HCT116 (cell line): ENCODE measurements at regions not wholly inside any gene's neighbourhood (a gene's known extent, or its start where the extent isn't known, plus 50 kb on each side); places are given as distances from the start of the nearest gene placed in this dataset.

Source experiments
- ATAC-seq: fragments of 200-7000 bp; cut with Tn5 transposase; 2 replicates; pipeline ENCODE4 v1.9.1; 2020; ENCODE audit warnings: mild to moderate bottlenecking, moderate library complexity
- BruUV-seq: library from RNA; stranded (reverse); fragments of 400-500 nt; replicated peaks from 2 replicates; lab custom pipeline; 2021; lab: Mats Ljungman, UMichigan
- CTCF ChIA-PET: fragments of 300-600 bp; sonication (Branson Sonifier 250); formaldehyde crosslinking; loops from one replicate; lab custom pipeline; 2021; ENCODE audit warnings: antibody characterized with exemption; lab: Charles Lee
- POLR2A ChIA-PET: fragments of 300-600, 350-600 bp; sonication (Branson Sonifier 250); formaldehyde crosslinking; loops from one replicate; lab custom pipeline; 2021; ENCODE audit warnings: antibody characterized with exemption; lab: Charles Lee
- RAD21 ChIA-PET, 2 experiments: fragments of 300-600 bp; sonication (Branson Sonifier 250); formaldehyde crosslinking; loops; one replicate each; lab custom pipeline; 2023; ENCODE audit warnings: low total read pairs in 2 of 2; ENCODE audit not compliant: uncharacterized antibody in 2 of 2, unreplicated experiment in 2 of 2, low non-redundant PET in 1 of 2; lab: Charles Lee
- DNase-seq: peaks from one replicate; pipeline ENCODE4 v3.0.0-alpha.2; 2010; ENCODE audit warnings: low read depth, low spot score
- H2AFZ ChIP-seq: fragments of 200-600 bp; shearing (Covaris generic), sonication (generic); 2 replicates; pipeline ENCODE4 v1.6.1; 2017; ENCODE audit warnings: low read depth, mixed run types, mixed read lengths, antibody characterized with exemption, low read length; ENCODE audit not compliant: poor library complexity, severe bottlenecking
- H3K27ac ChIP-seq: 2 replicates; pipeline ENCODE4 v1.5.1; 2012; ENCODE audit warnings: low read depth, low read length
- H3K27me3 ChIP-seq: fragments of 200-600 bp; sonication (generic); 2 replicates; pipeline ENCODE4 v1.6.1; 2016; ENCODE audit warnings: mixed run types, low read length, mixed read lengths; ENCODE audit not compliant: insufficient read depth
- H3K36me3 ChIP-seq, 2 experiments: fragments of 200-500 bp in 1 of 2; fragments of 200-600 bp in 1 of 2; sonication (Bioruptor generic) in 1 of 2; sonication (generic) in 1 of 2; 2 replicates each; pipeline versions ENCODE4 v1.5.1 to v1.6.1; 2014 to 2016; ENCODE audit warnings: low read length in 2 of 2, inconsistent platforms in 1 of 2, mixed read lengths in 1 of 2, mixed run types in 1 of 2; ENCODE audit not compliant: insufficient read depth in 2 of 2, control insufficient read depth in 1 of 2
- H3K4me1 ChIP-seq, 2 experiments: fragments of 200-600 bp in 1 of 2; sonication (generic) in 1 of 2; 2 replicates each; pipeline versions ENCODE4 v1.5.1 to v1.6.1; 2012 to 2017; ENCODE audit warnings: low read length in 2 of 2, inconsistent platforms in 1 of 2, mild to moderate bottlenecking in 1 of 2, mixed read lengths in 1 of 2, mixed run types in 1 of 2, moderate library complexity in 1 of 2; ENCODE audit not compliant: insufficient read depth in 2 of 2, control insufficient read depth in 1 of 2
- H3K4me2 ChIP-seq: fragments of 200-600 bp; sonication (generic); 2 replicates; pipeline ENCODE4 v1.6.1; 2017; ENCODE audit warnings: mixed run types, low read length, mixed read lengths
- H3K4me3 ChIP-seq, 2 experiments: fragments of 200-600 bp in 1 of 2; sonication (generic) in 1 of 2; replicated peaks in 1 of 2; 2 replicates each; pipeline ENCODE4 v1.5.1; 2011 to 2016; ENCODE audit warnings: low read length in 2 of 2, control low read depth in 1 of 2, low read depth in 1 of 2, mild to moderate bottlenecking in 1 of 2, mixed read lengths in 1 of 2, mixed run types in 1 of 2
- H3K79me2 ChIP-seq: fragments of 200-600 bp; sonication (generic); 2 replicates; pipeline ENCODE4 v1.6.1; 2017; ENCODE audit warnings: mild to moderate bottlenecking, mixed run types, low read length, moderate library complexity, mixed read lengths; ENCODE audit not compliant: insufficient read depth
- H3K9ac ChIP-seq: fragments of 200-600 bp; sonication (generic); 2 replicates; pipeline ENCODE4 v1.6.1; 2016; ENCODE audit warnings: low read length, mixed read lengths
- H3K9me2 ChIP-seq: fragments of 200-600 bp; sonication (generic), shearing (Covaris generic); 2 replicates; pipeline ENCODE4 v1.6.1; 2017; ENCODE audit warnings: mixed run types, mild to moderate bottlenecking, moderate library complexity; ENCODE audit not compliant: insufficient read depth
- H3K9me3 ChIP-seq, 2 experiments: fragments of 200-500 bp in 1 of 2; fragments of 200-600 bp in 1 of 2; sonication (Bioruptor generic) in 1 of 2; sonication (generic) in 1 of 2; 2 replicates each; pipeline ENCODE4 v1.6.1; 2014 to 2017; ENCODE audit warnings: low read length in 2 of 2, mixed read lengths in 2 of 2, inconsistent platforms in 1 of 2, low read depth in 1 of 2, mild to moderate bottlenecking in 1 of 2, mixed run types in 1 of 2, moderate library complexity in 1 of 2; ENCODE audit not compliant: control insufficient read depth in 1 of 2, insufficient read depth in 1 of 2
- H4K20me1 ChIP-seq: fragments of 200-600 bp; sonication (generic), shearing (Covaris generic); 2 replicates; pipeline ENCODE4 v1.6.1; 2017; ENCODE audit warnings: mixed run types, mild to moderate bottlenecking, moderate library complexity; ENCODE audit not compliant: insufficient read depth
- CEBPB ChIP-seq: IDR thresholded peaks from 2 replicates; pipeline ENCODE4 v1.6.1; 2012; ENCODE audit warnings: low read depth
- EGR1 ChIP-seq: IDR thresholded peaks from 2 replicates; pipeline ENCODE4 v1.6.1; 2012; ENCODE audit warnings: low read depth
- ELF1 ChIP-seq: IDR thresholded peaks from 2 replicates; pipeline ENCODE4 v1.6.1; 2012; ENCODE audit warnings: low read depth, borderline replicate concordance
- EZH2 ChIP-seq: fragments of 200-600 bp; sonication (generic); IDR thresholded peaks from 2 replicates; pipeline ENCODE4 v1.6.1; 2017; ENCODE audit warnings: antibody characterized with exemption, mixed run types
- JUND ChIP-seq: IDR thresholded peaks from 2 replicates; pipeline ENCODE4 v1.6.1; 2012
- POLR2A ChIP-seq: IDR thresholded peaks from 2 replicates; pipeline ENCODE4 v1.7.0; 2011; ENCODE audit warnings: borderline replicate concordance; ENCODE audit not compliant: insufficient read depth, insufficient read length; ENCODE audit errors: extremely low read depth
- POLR2AphosphoS5 ChIP-seq: IDR thresholded peaks from 2 replicates; pipeline ENCODE4 v1.6.1; 2011; ENCODE audit warnings: mild to moderate bottlenecking, low read depth, low read length, moderate library complexity
- SIN3A ChIP-seq: IDR thresholded peaks from 2 replicates; pipeline ENCODE4 v1.6.1; 2012; ENCODE audit warnings: low read depth
- SP1 ChIP-seq: IDR thresholded peaks from 2 replicates; pipeline ENCODE4 v1.6.1; 2012; ENCODE audit warnings: low read depth
- SRF ChIP-seq: IDR thresholded peaks from 2 replicates; pipeline ENCODE4 v1.6.1; 2012; ENCODE audit warnings: low read depth
- TCF7L2 ChIP-seq: IDR thresholded peaks from 2 replicates; pipeline ENCODE4 v1.7.0; 2011; ENCODE audit warnings: borderline replicate concordance, inconsistent platforms; ENCODE audit not compliant: insufficient read depth, insufficient read length; ENCODE audit errors: extremely low read depth
- YY1 ChIP-seq: IDR thresholded peaks from 2 replicates; pipeline ENCODE4 v1.6.1; 2011; ENCODE audit warnings: low read length, low read depth, moderate library complexity, mild to moderate bottlenecking; ENCODE audit not compliant: insufficient replicate concordance; ENCODE audit errors: extremely low read depth
- intact Hi-C: fragments of 100-400 bp; cut with micrococcal nuclease; formaldehyde crosslinking; loops from 2 replicates; pipeline ENCODE4 v1.10.0; 2022
- TF ChIP-seq, protein P1 (sequence below): IDR thresholded peaks from 2 replicates; pipeline ENCODE4 v1.6.1; 2012
- TF ChIP-seq, protein P2 (sequence below): IDR thresholded peaks from 2 replicates; pipeline ENCODE4 v1.6.1; 2011; ENCODE audit warnings: mild to moderate bottlenecking, low read length, moderate library complexity; ENCODE audit not compliant: insufficient replicate concordance; ENCODE audit errors: extremely low read depth
- TF ChIP-seq, protein P3 (sequence below), 3 experiments: fragments of 200-600 bp in 1 of 3; sonication (generic) in 1 of 3; IDR thresholded peaks in 2 of 3; conservative IDR thresholded peaks in 1 of 3; 2 replicates each; pipeline ENCODE4 v1.5.1; 2012 to 2017; ENCODE audit warnings: low read depth in 2 of 3, low read length in 2 of 3, antibody characterized with exemption in 1 of 3, borderline replicate concordance in 1 of 3, control low read depth in 1 of 3, mild to moderate bottlenecking in 1 of 3, mixed read lengths in 1 of 3, mixed run types in 1 of 3, moderate library complexity in 1 of 3; ENCODE audit not compliant: insufficient read depth in 1 of 3
- TF ChIP-seq, protein P4 (sequence below): IDR thresholded peaks from 2 replicates; pipeline ENCODE4 v1.6.1; 2012

DNA sequence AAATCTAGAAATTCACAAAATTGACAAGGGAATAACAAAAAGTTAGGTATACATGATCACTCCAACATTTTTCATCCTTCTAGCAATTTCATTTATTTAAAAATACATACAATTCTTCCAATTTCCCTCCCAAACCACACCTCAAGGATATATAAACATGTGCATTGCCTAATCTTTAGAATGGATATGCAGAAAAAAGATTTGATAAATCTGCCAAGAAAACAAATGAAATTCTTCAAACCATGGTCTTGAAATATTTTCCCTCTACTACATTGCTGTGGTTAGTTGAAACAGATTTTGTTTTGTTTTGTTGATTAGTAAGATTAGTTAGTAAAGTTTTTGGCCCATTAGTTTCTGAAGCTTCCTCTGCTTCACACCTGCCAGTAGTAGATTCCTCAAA lies 703.3 kb upstream of the CCDC179 start (continued):
- TF ChIP-seq POLR2AphosphoS5 (no peak), SIN3A (no peak), ELF1 (no peak)
- TF ChIP-seq, protein P1, sequence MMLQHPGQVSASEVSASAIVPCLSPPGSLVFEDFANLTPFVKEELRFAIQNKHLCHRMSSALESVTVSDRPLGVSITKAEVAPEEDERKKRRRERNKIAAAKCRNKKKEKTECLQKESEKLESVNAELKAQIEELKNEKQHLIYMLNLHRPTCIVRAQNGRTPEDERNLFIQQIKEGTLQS, result no peak
- TF ChIP-seq, protein P2, sequence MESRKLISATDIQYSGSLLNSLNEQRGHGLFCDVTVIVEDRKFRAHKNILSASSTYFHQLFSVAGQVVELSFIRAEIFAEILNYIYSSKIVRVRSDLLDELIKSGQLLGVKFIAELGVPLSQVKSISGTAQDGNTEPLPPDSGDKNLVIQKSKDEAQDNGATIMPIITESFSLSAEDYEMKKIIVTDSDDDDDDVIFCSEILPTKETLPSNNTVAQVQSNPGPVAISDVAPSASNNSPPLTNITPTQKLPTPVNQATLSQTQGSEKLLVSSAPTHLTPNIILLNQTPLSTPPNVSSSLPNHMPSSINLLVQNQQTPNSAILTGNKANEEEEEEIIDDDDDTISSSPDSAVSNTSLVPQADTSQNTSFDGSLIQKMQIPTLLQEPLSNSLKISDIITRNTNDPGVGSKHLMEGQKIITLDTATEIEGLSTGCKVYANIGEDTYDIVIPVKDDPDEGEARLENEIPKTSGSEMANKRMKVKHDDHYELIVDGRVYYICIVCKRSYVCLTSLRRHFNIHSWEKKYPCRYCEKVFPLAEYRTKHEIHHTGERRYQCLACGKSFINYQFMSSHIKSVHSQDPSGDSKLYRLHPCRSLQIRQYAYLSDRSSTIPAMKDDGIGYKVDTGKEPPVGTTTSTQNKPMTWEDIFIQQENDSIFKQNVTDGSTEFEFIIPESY, result no peak
- TF ChIP-seq, protein P3, sequence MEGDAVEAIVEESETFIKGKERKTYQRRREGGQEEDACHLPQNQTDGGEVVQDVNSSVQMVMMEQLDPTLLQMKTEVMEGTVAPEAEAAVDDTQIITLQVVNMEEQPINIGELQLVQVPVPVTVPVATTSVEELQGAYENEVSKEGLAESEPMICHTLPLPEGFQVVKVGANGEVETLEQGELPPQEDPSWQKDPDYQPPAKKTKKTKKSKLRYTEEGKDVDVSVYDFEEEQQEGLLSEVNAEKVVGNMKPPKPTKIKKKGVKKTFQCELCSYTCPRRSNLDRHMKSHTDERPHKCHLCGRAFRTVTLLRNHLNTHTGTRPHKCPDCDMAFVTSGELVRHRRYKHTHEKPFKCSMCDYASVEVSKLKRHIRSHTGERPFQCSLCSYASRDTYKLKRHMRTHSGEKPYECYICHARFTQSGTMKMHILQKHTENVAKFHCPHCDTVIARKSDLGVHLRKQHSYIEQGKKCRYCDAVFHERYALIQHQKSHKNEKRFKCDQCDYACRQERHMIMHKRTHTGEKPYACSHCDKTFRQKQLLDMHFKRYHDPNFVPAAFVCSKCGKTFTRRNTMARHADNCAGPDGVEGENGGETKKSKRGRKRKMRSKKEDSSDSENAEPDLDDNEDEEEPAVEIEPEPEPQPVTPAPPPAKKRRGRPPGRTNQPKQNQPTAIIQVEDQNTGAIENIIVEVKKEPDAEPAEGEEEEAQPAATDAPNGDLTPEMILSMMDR (IDR thresholded peaks at IDR 0.05 in 2 of 3, conservative IDR thresholded peaks at IDR 0.05 in 1 of 3; ENCODE audit: borderline replicate concordance in 1 of 3, insufficient read depth in 1 of 3, low read depth in 2 of 3, low read length in 2 of 3), result no peak

DNA sequence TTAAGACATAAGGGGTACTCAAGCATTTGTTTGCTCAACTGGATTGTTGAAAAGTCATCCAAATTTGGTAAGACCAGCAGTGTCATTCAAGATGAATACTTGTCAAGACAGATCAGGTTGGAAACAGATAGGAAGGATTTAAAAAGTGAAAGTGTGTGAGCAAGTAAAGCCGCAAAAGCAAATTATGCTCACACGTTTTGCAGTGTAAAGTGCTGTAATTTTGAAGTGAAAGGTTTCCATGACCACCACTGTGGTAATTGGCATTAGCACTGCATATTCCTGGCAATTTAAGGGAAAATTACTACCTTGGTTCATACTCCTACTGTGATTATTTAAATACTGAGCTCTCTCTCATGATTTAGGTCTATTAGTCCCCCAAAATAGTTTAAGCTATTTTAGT lies 704.1 kb upstream of the CCDC179 start:
- H3K4me1 ChIP-seq, result no peaks in the 10 kb centered on the region
- no peaks in the 10 kb centered on the region for H3K36me3 ChIP-seq
- TF ChIP-seq, protein P2, result no peak
- TF ChIP-seq SP1, result no peak
- TF ChIP-seq YY1, result no peak
- no peak for TF ChIP-seq EZH2
- TF ChIP-seq EGR1, result no peak
- TF ChIP-seq, protein P4, sequence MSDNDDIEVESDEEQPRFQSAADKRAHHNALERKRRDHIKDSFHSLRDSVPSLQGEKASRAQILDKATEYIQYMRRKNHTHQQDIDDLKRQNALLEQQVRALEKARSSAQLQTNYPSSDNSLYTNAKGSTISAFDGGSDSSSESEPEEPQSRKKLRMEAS, result no peak
- TF ChIP-seq TCF7L2, result no peak
- TF ChIP-seq SRF, result no peak
- TF ChIP-seq JUND, result no peak
- TF ChIP-seq POLR2A, result no peak
- no peak for TF ChIP-seq CEBPB
- H3K9me3 ChIP-seq, result peaks cover 12 to 16% of the 10 kb centered on the region in 2 experiments; a peak in 3 of 4 replicates
- BruUV-seq, result no TSS peak
- POLR2A ChIA-PET, result no interaction called here
- H4K20me1 ChIP-seq, result no peaks in the 10 kb centered on the region
- ATAC-seq (no peak), DNase-seq (no peak)
- no peak overlapping the region for H3K9ac ChIP-seq
- no peaks in the 10 kb centered on the region for H3K27me3 ChIP-seq
- no peak overlapping the region for H2AFZ ChIP-seq
- intact Hi-C loops, result no loop called here
- H3K79me2 ChIP-seq, result no peaks in the 10 kb centered on the region
- no peak overlapping the region for H3K27ac ChIP-seq
- H3K4me3 ChIP-seq, result no peak overlapping the region
- no peak overlapping the region for H3K4me2 ChIP-seq
- CTCF ChIA-PET, result no interaction called here
- RAD21 ChIA-PET, result no interaction called here
- no peaks in the 10 kb centered on the region for H3K9me2 ChIP-seq
